HepG2 (cell line): ENCODE measurements at regions not wholly inside any gene's neighbourhood (a gene's known extent, or its start where the extent isn't known, plus 50 kb on each side); places are given as distances from the start of the nearest gene placed in this dataset.

Experiments
- ATAC-seq: fragments of 200-7000 bp; cut with Tn5 transposase; 3 replicates; pipeline ENCODE4 v1.9.1; 2020; ENCODE audit warnings: mild to moderate bottlenecking, moderate library complexity
- BruUV-seq: library from RNA; stranded (reverse); fragments of 400-500 nt; replicated peaks from 2 replicates; lab custom pipeline; 2021; lab: Mats Ljungman, UMichigan
- CTCF ChIA-PET: fragments of 300-600 bp; formaldehyde crosslinking; extraction: SDS; loops from one replicate; lab custom pipeline; 2021; ENCODE audit warnings: low total read pairs, inconsistent platforms, low intra/inter-chr PET ratio; lab: Yijun Ruan, JAX
- POLR2A ChIA-PET: fragments of 350-600 bp; sonication (Branson Sonifier 250); formaldehyde crosslinking; loops from one replicate; lab custom pipeline; 2020; ENCODE audit warnings: antibody characterized with exemption, inconsistent platforms; lab: Yijun Ruan, JAX
- DNase-seq: peaks from one replicate; pipeline ENCODE4 v3.0.0-alpha.2; 2015; ENCODE audit warnings: low spot score
- FAIRE-seq: peaks from 3 replicates; lab custom pipeline; 2011; peaks lifted over from hg19 to GRCh38; lab: Jason Lieb, UNC
- H2AFZ ChIP-seq: one replicate; pipeline ENCODE4 v1.6.1; 2011; ENCODE audit warnings: low read length, inconsistent platforms
- H3K27ac ChIP-seq: fragments of 300-600 bp; 3 replicates; pipeline ENCODE4 v1.8.0; 2011; ENCODE audit warnings: mixed run types, mild to moderate bottlenecking, mixed read lengths, low read length, inconsistent platforms; ENCODE audit not compliant: insufficient read depth; ENCODE audit errors: extremely low read length
- H3K27me3 ChIP-seq, 2 experiments: fragments of 200-600 bp in 1 of 2; 2 replicates in 1 of 2; 3 replicates in 1 of 2; pipeline versions ENCODE4 v1.6.0 to v1.8.0; 2011; ENCODE audit warnings: low read length in 2 of 2, mild to moderate bottlenecking in 2 of 2, moderate library complexity in 2 of 2, inconsistent platforms in 1 of 2; ENCODE audit not compliant: insufficient read depth in 2 of 2, control insufficient read depth in 1 of 2
- H3K36me3 ChIP-seq, 2 experiments: fragments of 200-600 bp in 1 of 2; replicated peaks in 1 of 2; 2 replicates in 1 of 2; 3 replicates in 1 of 2; pipeline versions ENCODE4 v1.5.1 to v1.8.0; 2011; ENCODE audit warnings: low read length in 2 of 2, inconsistent platforms in 1 of 2; ENCODE audit not compliant: insufficient read depth in 2 of 2, control insufficient read depth in 1 of 2
- H3K4me1 ChIP-seq: 2 replicates; pipeline ENCODE4 v1.5.1; 2012; ENCODE audit warnings: low read length, inconsistent platforms; ENCODE audit not compliant: insufficient read depth
- H3K4me2 ChIP-seq: 2 replicates; pipeline ENCODE4 v1.6.0; 2011; ENCODE audit warnings: low read depth, low read length, inconsistent platforms
- H3K4me3 ChIP-seq, 3 experiments: fragments of 200-600 bp in 1 of 3; sonication (generic), shearing (Covaris generic) in 1 of 3; replicated peaks in 1 of 3; 2 replicates each; pipeline ENCODE4 v1.5.1; 2011 to 2016; ENCODE audit warnings: low read length in 3 of 3, inconsistent platforms in 2 of 3, low read depth in 2 of 3, mild to moderate bottlenecking in 2 of 3, control low read depth in 1 of 3, mixed read lengths in 1 of 3; ENCODE audit not compliant: insufficient read depth in 1 of 3
- H3K79me2 ChIP-seq: one replicate; pipeline ENCODE4 v1.6.1; 2011; ENCODE audit warnings: low read length, inconsistent platforms; ENCODE audit not compliant: insufficient read depth
- H3K9ac ChIP-seq: 2 replicates; pipeline ENCODE4 v1.6.0; 2011; ENCODE audit warnings: mild to moderate bottlenecking, low read depth, low read length, inconsistent platforms; ENCODE audit not compliant: insufficient read depth
- H3K9me3 ChIP-seq: 2 replicates; pipeline ENCODE4 v1.5.1; 2012; ENCODE audit warnings: mild to moderate bottlenecking, low read length
- H4K20me1 ChIP-seq: 2 replicates; pipeline ENCODE4 v1.6.0; 2011; ENCODE audit warnings: inconsistent platforms, mild to moderate bottlenecking, low read length, moderate library complexity; ENCODE audit not compliant: insufficient read depth
- CBFB ChIP-seq: sonication (generic); formaldehyde crosslinking; IDR thresholded peaks from 2 replicates; pipeline ENCODE4 v1.4.0; 2020; ENCODE audit warnings: missing genetic modification reagents
- EED ChIP-seq: sonication (generic); formaldehyde crosslinking; IDR thresholded peaks from 2 replicates; pipeline ENCODE4 v1.5.0; 2020; ENCODE audit warnings: mild to moderate bottlenecking, missing genetic modification reagents
- HMGXB4 ChIP-seq, 2 experiments: sonication (generic) in 1 of 2; formaldehyde crosslinking in 1 of 2; IDR thresholded peaks; 2 replicates each; pipeline versions ENCODE4 v1.4.0 to v1.6.1; 2018 to 2020; ENCODE audit warnings: missing genetic modification reagents in 2 of 2, borderline replicate concordance in 1 of 2, low read depth in 1 of 2, mild to moderate bottlenecking in 1 of 2, missing biosample characterization in 1 of 2
- SYNCRIP ChIP-seq: fragments of 200-400 bp; formaldehyde crosslinking; IDR thresholded peaks from 2 replicates; pipeline ENCODE4 v1.6.1; 2018; ENCODE audit warnings: mild to moderate bottlenecking, low read depth, low read length; ENCODE audit not compliant: insufficient read depth
- THAP11 ChIP-seq: IDR thresholded peaks from 2 replicates; pipeline ENCODE4 v1.6.1; 2016; ENCODE audit warnings: missing biosample characterization, missing genetic modification reagents
- ZBTB8A ChIP-seq: sonication (generic); formaldehyde crosslinking; IDR thresholded peaks from 2 replicates; pipeline ENCODE4 v1.4.0; 2020; ENCODE audit warnings: mild to moderate bottlenecking, low read depth, missing genetic modification reagents, borderline replicate concordance
- ZFP1 ChIP-seq: IDR thresholded peaks from 2 replicates; pipeline ENCODE4 v1.6.1; 2016
- ZNF616 ChIP-seq: sonication (generic); formaldehyde crosslinking; IDR thresholded peaks from 2 replicates; pipeline ENCODE4 v1.5.0; 2020; ENCODE audit warnings: low read depth, mild to moderate bottlenecking, missing genetic modification reagents
- ZNF792 ChIP-seq: IDR thresholded peaks from 2 replicates; pipeline ENCODE4 v1.6.1; 2016
- WGBS: methylation state at CpG from one replicate; pipeline ENCODE4 v1.1.6; 2017; ENCODE audit warnings: low lambda C conversion rate; 5-methylcytosine and 5-hydroxymethylcytosine counted together
- in situ Hi-C: cut with HindIII; loops from 2 replicates; pipeline ENCODE4 v1.10.0; 2017; ENCODE audit warnings: low pct_unique_long_range_greater_than_20kb; ENCODE audit not compliant: extremely low pct_ligation_motif_present
- intact Hi-C: fragments of 100-400 bp; cut with micrococcal nuclease; formaldehyde crosslinking; loops from one replicate; pipeline ENCODE4 v1.10.0; 2022; ENCODE audit not compliant: unreplicated experiment
- TF ChIP-seq, protein P1 (sequence below): sonication (generic); formaldehyde crosslinking; IDR thresholded peaks from 2 replicates; pipeline ENCODE4 v1.4.0; 2020; ENCODE audit warnings: missing genetic modification reagents
- TF ChIP-seq, protein P2 (sequence below): fragments of 450-650 bp; IDR thresholded peaks from 2 replicates; pipeline ENCODE4 v1.6.1; 2016

DNA sequence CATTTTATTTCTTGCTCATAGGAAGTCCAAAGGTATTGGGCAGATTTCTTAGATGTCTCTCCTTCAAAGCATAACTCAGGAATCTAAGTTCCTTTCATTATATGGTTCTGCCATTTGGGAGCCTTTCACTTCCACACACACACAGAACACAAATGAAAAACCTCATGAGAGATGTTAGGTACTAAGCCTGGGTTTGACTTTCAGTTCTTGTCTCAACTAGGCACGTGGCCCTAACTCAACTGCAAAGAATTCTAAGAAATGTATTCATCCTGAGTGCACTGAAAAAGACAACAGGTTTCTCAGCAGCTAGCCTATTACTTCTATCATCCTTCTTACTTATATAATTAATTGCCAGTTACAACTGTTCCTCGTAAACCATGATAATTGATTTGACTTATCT, 190.0 kb upstream of the SAMSN1 start:
- no peak overlapping the region for H3K9ac ChIP-seq
- ATAC-seq (no peak), FAIRE-seq (no peak), DNase-seq (no peak)
- no peaks in the 10 kb centered on the region for H3K9me3 ChIP-seq
- WGBS, result 0% methylated on average over 2 of the region's 2 CpGs
- no peaks in the 10 kb centered on the region for H4K20me1 ChIP-seq
- ChIA-PET CTCF (no interaction called here), POLR2A (no interaction called here)
- no peaks in the 10 kb centered on the region for H3K4me1 ChIP-seq
- H3K4me3 ChIP-seq, result no peak overlapping the region
- no peaks in the 10 kb centered on the region for H3K27me3 ChIP-seq
- no peak overlapping the region for H3K4me2 ChIP-seq
- in situ Hi-C loops (no loop called here), intact Hi-C loops (loop anchor here (2.0 kb wide), 1 partner anchor 333 kb away; no protein-coding TSS in a partner anchor)
- no peaks in the 10 kb centered on the region for H3K36me3 ChIP-seq
- TF ChIP-seq THAP11 (CRISPR knock-in tag) (no peak), ZNF792 (no peak), CBFB (CRISPR knock-in tag) (no peak), ZFP1 (no peak), SYNCRIP (no peak), ZNF616 (CRISPR knock-in tag) (no peak), HMGXB4 (CRISPR knock-in tag; IDR thresholded peaks at IDR 0.05; ENCODE audit: borderline replicate concordance in 1 of 2, low read depth in 1 of 2) (no peak), EED (CRISPR knock-in tag) (no peak), ZBTB8A (CRISPR knock-in tag) (no peak)
- TF ChIP-seq, protein P1, sequence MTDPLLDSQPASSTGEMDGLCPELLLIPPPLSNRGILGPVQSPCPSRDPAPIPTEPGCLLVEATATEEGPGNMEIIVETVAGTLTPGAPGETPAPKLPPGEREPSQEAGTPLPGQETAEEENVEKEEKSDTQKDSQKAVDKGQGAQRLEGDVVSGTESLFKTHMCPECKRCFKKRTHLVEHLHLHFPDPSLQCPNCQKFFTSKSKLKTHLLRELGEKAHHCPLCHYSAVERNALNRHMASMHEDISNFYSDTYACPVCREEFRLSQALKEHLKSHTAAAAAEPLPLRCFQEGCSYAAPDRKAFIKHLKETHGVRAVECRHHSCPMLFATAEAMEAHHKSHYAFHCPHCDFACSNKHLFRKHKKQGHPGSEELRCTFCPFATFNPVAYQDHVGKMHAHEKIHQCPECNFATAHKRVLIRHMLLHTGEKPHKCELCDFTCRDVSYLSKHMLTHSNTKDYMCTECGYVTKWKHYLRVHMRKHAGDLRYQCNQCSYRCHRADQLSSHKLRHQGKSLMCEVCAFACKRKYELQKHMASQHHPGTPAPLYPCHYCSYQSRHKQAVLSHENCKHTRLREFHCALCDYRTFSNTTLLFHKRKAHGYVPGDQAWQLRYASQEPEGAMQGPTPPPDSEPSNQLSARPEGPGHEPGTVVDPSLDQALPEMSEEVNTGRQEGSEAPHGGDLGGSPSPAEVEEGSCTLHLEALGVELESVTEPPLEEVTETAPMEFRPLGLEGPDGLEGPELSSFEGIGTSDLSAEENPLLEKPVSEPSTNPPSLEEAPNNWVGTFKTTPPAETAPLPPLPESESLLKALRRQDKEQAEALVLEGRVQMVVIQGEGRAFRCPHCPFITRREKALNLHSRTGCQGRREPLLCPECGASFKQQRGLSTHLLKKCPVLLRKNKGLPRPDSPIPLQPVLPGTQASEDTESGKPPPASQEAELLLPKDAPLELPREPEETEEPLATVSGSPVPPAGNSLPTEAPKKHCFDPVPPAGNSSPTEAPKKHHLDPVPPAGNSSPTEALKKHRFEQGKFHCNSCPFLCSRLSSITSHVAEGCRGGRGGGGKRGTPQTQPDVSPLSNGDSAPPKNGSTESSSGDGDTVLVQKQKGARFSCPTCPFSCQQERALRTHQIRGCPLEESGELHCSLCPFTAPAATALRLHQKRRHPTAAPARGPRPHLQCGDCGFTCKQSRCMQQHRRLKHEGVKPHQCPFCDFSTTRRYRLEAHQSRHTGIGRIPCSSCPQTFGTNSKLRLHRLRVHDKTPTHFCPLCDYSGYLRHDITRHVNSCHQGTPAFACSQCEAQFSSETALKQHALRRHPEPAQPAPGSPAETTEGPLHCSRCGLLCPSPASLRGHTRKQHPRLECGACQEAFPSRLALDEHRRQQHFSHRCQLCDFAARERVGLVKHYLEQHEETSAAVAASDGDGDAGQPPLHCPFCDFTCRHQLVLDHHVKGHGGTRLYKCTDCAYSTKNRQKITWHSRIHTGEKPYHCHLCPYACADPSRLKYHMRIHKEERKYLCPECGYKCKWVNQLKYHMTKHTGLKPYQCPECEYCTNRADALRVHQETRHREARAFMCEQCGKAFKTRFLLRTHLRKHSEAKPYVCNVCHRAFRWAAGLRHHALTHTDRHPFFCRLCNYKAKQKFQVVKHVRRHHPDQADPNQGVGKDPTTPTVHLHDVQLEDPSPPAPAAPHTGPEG (CRISPR knock-in tag), result no peak
- TF ChIP-seq, protein P2, sequence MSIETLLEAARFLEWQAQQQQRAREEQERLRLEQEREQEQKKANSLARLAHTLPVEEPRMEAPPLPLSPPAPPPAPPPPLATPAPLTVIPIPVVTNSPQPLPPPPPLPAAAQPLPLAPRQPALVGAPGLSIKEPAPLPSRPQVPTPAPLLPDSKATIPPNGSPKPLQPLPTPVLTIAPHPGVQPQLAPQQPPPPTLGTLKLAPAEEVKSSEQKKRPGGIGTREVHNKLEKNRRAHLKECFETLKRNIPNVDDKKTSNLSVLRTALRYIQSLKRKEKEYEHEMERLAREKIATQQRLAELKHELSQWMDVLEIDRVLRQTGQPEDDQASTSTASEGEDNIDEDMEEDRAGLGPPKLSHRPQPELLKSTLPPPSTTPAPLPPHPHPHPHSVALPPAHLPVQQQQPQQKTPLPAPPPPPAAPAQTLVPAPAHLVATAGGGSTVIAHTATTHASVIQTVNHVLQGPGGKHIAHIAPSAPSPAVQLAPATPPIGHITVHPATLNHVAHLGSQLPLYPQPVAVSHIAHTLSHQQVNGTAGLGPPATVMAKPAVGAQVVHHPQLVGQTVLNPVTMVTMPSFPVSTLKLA, result no peak
- H3K79me2 ChIP-seq, result no peaks in the 10 kb centered on the region
- no peak overlapping the region for H2AFZ ChIP-seq
- no peak overlapping the region for H3K27ac ChIP-seq
- no TSS peak for BruUV-seq
